Stimulated activated naive CD4-positive, alpha-beta T cell (primary cell): ENCODE measurements at regions not wholly inside any gene's neighbourhood (a gene's known extent, or its start where the extent isn't known, plus 50 kb on each side); places are given as distances from the start of the nearest gene placed in this dataset.

Source experiments
- DNase-seq, 6 experiments: peaks; one replicate each; lab custom pipeline; 2025; lab: John Stamatoyannopoulos, UW

DNA sequence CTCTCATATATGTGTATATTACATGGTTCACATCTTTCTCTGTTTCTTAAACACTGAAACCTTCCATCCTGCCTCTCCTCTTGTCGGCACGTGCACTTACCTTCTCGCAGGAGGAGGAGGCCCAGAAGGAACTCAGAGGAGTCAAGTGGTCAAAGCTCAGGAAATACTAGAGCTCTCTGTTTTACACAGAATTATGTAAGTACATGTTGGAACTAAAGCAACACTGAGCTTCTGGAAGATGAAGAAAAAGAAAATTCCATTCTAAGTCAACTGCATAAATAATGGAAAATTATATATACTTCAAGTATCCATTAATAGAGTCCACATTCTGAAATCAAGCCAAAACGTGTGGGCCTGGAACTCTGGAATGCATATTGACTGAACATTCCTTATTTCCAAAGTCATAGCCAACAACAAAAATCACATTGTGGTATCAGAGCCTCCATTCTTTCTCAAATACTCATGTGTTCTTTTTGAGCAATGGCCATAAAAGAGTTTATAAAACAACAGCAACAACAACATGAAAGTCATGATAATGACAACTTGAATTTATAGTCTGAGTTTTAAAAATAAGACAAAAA is 121.5 kb upstream of the RAI14 start:
- no peak for DNase-seq

DNA sequence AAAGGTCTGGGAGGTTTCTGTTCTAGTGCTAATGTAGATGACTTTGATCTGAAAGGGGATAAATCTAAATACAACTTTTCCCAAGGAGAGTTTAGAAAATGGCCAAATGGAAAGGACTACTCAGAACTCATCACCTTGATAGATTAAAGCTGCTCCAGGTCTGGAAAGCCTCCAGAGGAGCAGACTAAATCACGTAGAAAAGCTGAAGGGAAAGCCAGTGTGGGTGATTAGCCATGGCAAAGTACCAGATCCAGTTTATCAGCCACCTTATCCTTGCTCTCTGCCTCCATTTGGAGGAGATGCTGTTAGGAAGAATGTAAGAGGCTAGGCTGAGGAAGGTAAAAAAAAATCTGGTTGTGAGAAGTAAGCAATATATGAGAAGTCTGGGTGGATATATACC is 120.7 kb upstream of the RAI14 start:
- DNase-seq: no peak

DNA sequence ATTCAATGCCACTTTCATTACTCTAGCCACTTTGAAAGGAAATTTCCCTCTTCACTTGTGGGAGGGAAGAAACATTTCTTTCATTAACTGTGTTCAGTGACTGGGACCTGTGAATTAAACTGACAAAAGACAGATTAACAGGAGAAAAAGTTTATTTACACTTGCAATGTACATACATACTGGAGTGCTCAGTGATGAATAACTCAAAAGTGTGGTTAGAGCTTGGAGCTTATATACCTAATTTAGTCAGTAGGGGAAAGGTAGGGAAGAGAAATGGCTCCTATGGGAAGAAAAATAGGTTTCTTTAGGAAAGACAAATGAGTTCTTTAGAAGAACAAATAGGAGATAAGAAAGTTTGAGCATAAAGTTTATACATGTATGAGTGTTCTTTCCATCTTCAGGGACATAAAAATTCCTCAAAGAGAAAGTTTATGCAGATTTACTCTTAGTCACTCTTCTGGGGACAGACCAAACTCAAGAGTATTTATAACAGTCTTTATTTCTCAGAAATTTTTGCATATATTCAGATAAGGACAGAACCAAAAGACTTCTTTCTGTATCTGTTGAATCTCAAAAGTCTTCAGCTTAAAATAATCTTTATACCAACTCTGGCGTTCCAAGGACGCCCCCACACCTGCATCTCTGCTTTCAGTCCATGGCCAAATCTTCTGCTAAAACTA is 120.0 kb upstream of the RAI14 start:
- DNase-seq: no peak

DNA sequence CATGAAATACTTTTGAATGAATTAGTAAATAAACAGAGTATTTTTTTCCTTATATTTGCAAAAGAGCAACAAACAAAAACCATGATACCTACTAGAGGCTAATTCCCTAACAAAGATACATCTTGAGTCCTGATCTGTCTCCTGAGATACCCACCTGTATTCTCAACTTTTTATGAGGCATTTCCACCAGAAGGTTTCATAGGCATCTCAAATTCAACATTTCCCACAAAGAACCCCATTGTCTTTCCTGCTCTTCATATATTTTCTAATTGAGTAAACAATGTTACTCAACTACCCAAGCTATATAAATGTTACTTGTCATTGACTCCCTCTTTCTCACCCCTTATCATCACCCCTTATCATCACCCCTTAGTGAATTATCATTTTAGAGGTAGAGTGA is 119.4 kb upstream of the RAI14 start:
- no peak for DNase-seq

DNA sequence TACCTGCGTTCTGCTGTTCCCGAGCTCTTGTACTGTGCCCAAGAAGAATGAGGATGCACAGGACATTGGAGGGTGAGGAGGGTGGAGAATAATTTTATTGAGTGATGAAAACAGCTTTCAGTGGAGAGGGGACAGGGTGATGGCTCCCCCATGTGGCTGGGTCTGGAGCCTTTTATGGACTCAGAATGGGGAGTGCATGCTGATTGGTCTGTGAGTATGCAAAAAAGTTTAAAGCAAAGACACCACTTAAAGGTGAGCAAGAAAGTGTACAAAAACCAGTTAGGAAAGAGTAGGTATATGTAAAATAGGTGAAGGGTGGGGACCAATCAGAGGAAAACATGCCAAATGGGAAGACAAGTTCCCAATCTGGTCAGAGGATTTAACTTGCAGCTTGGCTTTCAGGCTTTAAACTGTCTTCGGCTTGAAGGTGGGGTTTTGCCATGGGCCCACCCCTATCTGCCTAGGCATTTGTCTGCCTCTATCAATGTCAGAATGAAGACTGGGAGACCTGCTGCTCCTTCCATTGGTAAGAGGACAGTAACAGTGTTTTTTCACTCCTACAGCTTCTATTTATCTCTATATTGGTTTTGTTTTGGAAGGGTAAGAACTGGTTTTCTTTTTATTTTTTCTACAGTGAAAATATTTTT is 118.0 kb upstream of the RAI14 start:
- no peak for DNase-seq

DNA sequence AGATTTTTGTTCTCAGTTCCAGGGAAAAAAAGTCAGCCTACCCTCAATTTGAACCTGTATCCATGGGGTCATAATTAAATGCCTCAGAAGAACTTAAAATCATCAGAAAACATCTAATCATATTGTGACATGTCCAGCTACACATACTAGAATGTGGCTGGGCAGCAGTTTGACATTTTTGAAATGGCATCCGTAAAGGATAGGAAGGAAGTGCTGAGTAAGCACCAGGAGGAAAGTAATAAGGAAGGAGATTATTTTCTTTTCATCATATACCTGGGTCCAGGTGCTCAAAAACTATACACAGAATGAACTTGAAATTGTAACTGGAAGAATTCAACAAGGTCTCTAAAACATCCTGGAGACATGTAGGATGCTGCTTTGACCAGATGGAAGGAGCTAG is 116.9 kb upstream of the RAI14 start:
- no peak for DNase-seq

DNA sequence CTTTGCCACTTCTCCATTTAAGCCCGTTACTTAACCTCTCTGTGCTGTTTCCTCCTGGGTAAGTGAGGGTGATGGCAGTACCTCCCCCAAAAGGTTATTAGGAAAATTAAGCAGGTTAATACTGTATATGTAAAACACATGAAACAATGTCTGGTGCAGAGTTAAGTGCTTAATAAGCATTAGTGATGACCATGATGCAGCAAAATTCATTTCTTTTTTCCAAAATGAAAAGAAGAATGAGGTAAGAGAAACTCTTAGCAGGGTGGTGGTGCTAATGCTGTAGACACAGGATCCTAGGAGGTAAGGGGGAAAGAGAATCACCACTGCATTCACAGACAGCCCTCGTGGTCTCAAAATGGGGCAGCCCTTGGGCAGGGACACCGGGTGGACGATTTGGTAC is 115.1 kb upstream of the RAI14 start:
- DNase-seq: no peak

DNA sequence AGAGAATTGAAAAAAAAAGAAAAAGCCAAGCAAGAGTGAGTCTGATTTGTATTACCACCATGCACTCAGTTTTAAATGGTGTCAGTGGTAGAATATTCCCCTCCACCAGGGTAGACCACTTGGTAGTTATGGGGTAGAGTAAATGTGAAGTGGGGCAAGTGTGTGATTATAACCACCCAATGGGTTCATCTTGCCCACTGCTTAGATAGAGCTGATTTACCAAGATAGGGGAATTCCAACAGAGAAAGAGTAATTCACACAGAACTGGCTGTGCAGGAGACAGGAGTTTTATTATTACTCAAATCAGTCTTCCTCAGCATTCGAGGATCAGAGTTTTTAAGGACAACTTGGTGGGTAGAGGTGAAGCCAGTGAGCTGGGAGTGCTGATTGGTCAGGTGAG is 113.3 kb upstream of the RAI14 start:
- DNase-seq: no peak

DNA sequence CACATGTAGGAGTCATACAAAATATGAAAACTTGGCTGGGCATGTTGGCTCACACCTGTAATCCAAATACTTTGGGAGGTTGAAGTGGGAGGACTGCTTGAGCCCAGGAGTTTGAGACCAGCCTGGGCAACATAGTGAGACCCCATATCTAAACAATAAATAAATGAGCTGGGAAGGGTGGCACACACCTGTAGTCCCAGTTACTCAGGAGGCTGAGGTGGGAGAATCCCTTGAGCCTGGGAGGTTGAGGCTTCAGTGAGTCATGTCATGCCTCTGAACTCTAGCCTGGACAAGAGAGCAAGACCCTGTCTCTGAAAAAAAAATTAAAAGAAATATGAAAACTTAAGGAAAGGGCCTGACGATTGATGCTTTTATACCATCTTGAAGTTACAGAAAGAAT is 112.4 kb upstream of the RAI14 start:
- DNase-seq: no peak

DNA sequence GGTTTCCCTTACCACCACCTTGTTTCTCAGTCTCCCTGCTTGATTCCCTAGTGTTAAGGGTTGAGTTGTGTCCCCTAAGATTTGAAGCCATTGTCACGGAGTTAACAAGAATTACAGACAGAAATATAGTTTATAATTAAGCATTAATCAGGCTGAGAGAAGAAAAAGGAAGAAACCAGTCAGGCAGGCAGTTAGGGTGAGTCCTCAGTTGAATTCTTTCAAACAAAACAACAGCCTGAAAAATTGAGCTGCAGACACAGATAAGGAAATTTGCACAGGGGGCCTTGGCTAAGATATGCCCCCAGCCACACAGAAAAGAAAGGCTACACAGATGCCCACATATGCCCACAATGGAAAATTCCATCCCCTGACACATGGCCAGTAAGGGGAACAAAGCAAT is 111.7 kb upstream of the RAI14 start:
- no peak for DNase-seq

DNA sequence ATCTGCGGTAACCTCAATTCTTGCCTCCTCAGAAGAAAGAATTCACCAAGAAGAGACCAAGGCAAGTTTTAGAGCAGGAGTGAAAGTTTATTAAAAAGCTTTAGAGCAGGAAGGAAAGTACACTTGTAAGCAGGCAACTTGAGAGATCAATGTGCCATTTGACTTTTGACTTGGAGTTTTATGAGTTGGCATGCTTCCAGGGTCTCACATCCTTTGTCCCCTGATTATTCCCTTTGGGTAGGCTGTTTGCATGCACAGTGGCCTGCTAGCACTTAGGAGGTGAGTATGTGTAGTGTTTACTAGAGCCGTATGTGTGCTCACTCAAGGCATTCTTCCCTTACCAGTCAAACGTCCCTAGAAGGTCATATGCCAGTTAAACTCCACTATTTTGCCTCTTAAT is 111.0 kb upstream of the RAI14 start:
- no peak for DNase-seq

DNA sequence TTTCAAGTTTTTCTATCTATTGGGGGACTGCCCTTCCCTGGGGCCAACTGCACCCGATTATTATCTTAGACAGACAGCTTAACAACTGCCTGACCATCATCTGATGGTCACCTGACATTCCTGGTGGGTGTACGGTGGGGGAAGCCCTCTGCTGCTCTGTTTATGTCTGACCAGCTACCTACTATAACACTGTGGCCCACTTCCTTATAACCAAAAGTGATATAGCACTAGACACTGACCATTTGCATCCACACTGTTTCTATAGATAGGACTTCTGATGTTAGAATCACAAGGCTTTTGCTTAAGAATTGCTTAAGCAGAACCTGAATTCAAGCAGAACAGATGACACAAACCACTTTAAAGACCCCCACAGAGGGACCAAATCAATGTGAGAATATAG is 110.5 kb upstream of the RAI14 start:
- DNase-seq: no peak

DNA sequence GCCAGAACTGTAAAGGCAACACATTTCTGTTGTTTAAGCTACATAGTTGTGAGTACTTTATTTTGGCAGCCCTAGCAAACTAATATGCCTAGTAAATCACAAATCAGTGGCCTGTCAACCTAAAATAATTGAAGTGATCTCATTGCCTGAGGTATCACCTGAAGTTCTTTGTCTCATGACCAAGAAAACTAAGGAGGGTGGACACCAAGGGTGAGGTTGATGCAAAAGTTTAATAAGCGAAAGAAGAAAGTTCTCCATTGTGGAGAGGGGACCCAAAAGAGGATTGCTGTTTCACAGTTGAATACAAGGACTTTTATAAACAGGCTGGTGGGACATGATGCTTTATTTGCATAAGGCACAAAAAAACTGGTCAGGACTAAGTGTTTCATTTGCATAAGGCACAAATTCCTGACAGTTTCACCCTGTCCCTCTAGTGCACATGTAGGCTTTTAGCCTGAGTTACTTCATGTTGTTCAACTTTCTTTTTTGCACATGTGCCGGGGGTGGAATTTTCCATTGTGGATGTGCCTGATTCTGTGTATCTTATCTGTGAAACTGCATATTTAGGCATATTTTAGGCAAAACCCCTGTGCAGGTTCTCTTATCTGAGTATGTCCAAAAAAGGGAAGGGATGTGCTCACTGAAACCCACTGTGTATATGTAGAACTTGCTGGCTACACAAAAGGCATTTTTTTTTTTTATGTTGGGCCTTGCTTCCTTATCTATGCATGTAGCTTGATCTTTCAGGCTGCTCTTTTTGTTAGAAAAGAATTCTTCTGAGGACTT is 108.6 kb upstream of the RAI14 start:
- no peak for DNase-seq

DNA sequence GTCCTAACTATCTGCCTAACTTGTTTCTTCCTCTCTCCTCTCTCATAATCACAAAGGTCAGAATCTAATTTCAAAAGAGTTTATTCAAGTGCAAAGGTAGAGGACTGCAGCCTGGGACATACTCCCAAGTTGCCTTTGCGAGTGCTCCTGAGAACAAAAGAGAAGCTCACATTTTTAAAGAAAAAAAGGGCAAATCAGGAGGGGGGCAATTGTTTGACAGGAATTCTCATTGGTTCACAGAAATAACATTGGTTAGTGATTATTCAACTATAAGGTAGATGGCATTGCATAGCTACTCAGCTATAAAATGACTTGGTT is 108.1 kb upstream of the RAI14 start:
- no peak for DNase-seq

DNA sequence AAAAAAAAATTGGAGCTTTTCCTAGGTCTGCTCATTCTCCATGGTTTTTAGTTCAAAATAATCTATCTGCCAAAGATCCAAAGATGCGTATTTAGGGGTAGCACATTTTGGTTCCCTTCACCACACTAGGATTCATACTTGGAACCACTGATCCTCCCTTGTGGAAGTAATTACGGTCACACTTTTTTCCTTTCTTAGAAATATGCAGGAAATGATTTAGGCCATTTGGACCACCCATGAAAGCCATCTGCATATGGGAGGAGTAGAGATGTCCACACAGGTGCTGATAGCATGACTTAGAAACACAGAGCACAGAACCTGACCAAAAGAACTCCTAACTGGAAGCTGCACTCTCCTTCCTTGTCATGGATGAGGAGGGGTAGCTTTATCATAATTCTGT is 105.9 kb upstream of the RAI14 start:
- DNase-seq: no peak

DNA sequence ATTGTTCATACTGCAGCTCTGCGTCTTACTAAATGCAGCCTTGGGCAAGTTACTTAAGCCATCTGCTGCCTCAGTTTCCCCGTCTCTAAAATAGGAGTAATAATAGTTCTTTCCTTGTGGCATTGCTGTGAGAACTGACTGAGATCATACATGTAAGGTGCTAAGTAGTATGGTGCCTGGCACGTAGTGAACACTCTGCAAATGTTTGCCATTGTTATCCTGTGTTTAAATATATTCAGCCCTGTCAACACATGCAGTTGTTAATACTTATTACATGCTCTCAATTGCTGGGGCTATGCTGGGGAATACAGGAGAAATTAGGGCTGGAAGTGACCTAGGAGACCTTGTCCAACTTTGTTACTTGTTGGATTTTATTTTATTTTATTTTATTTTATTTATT is 105.2 kb upstream of the RAI14 start:
- no peak for DNase-seq

DNA sequence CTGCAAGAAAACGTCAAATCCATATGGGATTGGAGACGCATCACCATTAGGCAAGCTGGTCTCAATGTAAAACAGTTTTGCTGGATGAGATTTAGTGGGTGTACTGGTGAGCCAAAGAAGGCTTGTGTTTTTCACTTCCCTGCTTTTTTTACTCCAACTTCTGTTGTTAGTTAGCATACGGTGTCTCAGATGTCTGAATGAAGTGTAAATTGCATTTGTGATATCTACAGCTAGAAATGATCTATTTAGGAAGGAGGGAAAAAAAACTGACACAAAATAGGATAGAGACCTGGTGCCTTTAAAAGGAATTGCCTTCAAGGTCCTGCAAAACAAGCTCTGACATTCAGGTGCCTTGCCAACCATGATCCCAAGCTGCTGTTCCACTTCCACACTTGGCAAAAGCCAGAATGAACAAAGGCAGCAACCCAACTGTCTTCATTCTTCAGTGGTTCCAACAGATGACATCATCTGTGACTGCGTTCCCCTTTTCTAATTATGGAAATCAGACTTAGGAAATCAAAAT is 104.2 kb upstream of the RAI14 start:
- no peak for DNase-seq

DNA sequence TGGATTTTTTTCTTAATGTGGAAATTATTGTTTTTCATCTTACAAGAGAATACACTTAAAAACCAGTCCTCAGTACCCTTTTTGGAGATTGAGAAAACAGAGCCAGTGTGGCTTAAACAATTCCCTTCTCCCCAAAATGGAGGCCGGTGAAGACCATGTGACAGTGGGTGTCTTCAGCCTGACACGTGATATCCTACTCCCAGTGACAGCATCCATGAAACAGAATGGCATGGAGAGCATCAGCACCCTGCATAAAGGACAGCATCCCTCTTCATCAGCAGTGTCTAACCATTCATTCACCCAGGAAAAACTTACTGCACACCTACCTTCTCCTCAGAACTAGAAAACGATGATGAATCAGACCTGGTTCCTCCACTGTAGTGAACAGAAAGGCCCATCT is 103.4 kb upstream of the RAI14 start:
- no peak for DNase-seq

DNA sequence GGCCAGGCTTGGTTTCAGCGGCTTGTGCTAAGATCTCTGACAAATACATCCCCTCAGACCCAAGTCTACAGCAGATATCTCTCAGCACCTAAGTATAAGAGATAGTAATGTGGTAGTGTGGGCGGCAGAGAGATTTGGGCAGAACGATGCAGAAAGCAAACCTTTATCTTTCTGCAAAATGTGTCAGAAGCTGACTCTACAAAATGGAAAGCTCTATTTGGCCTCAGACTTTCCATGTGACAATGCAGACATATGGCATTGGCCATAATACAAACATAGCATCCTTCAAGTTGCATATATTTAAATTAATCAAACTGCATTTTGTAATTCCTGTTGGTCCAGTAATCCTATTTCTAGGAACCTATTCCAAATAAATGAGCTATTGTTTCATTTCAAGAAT is 102.5 kb upstream of the RAI14 start:
- DNase-seq: no peak

DNA sequence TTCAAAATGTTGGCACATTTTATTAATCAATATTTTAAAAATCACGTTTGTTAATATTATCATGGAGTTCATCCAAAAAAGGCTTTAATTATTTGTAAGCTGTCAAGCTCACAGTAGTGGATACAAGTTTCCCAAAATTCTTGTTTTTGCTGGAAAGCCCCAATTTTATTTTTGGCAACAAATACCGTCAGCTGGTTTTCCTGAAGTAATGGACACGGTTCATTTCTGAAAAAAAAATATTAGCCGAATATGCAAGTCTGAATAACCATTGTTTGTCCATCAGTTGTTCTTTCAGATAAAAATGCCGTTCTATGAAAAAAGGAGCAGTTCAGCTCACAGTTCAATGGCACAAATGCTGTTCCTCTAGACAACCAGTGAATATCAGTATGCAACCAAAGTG is 101.5 kb upstream of the RAI14 start:
- DNase-seq: no peak

DNA sequence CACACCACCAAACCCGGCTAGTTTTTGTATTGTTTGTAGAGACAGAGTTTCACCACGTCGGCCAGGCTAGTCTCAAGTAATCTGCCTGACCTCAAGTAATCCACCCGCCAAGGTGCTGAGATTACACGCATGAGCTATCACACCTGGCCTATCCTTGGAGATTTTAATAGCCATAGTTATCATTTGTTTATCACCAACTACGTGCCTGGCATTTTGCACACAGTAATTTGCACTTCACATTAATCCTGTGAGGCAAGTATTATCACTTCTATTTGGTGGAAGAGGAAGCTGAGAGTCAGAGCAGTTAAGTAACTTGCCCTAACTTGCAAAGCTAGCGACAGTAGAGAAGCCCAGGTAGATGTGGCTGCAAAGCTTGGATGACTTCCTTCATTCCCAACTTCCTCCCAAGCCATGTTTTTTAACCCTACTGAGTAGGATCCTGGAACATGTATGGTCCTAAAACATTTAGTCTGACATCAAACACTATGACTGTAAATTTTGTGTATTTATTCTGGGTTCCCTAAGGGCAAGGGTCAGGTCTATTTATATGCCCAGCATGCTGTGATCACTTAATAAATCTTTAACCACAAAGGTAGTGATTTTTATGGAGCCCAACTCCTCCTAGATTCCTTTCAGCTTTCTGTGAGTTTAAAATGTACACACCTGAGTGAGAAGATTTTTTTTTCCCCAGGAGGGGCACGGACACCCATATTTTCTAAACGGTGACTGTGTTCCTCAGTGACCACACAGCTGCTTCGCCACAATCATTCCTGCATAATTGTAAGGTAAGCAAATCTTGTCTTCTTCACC is 100.2 kb upstream of the RAI14 start:
- no peak for DNase-seq

DNA sequence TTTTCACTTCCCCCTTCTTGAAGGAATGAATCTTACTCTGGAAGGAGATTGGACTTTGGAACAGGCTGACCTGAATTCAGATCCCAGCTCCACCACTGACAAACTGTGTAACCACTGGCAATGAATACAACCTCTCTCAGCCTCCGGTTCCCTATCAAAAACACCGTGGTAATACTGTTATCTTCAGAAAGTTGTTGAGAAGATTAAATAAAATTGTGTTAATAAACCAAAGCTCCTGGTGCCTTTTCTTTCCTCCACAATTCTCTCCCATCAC is 99.7 kb upstream of the RAI14 start:
- DNase-seq: no peak
